ENCODE measurements at regions not wholly inside any gene's neighbourhood (a gene's known extent, or its start where the extent isn't known, plus 50 kb on each side); places are given as distances from the start of the nearest gene placed in this dataset.

DNA sequence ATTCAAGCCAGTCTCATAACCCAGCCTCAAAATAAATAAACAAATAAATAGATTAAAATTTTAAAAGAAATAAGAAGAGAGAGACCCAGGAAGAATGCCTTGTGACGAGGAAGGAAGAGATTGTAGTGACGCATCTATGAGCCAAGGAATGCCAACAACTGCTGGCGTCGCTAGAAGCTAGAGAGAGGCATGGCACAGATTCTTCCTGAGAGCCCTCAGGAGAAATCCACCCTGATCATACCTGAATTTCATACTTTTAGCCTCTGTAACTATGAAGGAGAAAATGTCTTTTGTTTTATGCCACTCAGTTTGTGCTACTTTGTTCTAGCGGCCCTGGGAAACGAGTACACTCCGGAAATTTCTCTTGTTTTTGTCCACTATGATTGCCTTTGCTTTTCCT, 103.9 kb downstream of the C9orf50 start:
- intact Hi-C loops (cut with DNase I) = no loop called here
- Histone ChIP-seq H3K27me3 (no peaks in the 10 kb centered on the region), H3K9me3 (no peaks in the 10 kb centered on the region), H3K27ac (no peak overlapping the region), H3K4me1 (no peaks in the 10 kb centered on the region), H3K4me3 (no peak overlapping the region), H3K36me3 (no peaks in the 10 kb centered on the region)
- DNase-seq (no peak), ATAC-seq (no peak), FAIRE-seq (no peak)
- 88 to 96% methylated on average over 7 of the region's 7 CpGs for WGBS, 2 donors
- TF ChIP-seq, protein P1, sequence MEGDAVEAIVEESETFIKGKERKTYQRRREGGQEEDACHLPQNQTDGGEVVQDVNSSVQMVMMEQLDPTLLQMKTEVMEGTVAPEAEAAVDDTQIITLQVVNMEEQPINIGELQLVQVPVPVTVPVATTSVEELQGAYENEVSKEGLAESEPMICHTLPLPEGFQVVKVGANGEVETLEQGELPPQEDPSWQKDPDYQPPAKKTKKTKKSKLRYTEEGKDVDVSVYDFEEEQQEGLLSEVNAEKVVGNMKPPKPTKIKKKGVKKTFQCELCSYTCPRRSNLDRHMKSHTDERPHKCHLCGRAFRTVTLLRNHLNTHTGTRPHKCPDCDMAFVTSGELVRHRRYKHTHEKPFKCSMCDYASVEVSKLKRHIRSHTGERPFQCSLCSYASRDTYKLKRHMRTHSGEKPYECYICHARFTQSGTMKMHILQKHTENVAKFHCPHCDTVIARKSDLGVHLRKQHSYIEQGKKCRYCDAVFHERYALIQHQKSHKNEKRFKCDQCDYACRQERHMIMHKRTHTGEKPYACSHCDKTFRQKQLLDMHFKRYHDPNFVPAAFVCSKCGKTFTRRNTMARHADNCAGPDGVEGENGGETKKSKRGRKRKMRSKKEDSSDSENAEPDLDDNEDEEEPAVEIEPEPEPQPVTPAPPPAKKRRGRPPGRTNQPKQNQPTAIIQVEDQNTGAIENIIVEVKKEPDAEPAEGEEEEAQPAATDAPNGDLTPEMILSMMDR (IDR thresholded peaks at IDR 0.05) = no peak

DNA sequence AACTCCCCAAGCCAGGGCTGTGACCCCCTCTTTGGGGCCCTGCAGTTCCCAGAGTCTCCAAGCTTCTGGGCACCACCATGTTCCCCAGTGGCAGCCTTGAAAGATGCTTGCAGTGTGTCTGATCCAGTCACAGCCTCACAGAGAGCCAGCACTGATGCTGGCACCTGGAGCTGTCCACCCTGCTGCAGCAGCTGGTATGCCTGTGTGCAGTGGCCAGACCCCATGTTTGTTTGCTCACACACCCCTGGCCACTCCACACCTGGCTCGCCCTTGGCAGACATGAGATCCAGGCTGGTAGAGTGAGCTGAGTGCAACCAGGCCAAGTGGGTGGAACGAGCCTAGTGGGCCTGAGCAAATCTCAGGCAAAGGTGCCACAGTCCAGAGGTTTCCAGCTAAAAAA, 106.0 kb downstream of the C9orf50 start:
- ATAC-seq (no peak), FAIRE-seq (no peak), DNase-seq (no peak)
- Histone ChIP-seq H3K36me3 (no peaks in the 10 kb centered on the region), H3K27ac (no peak overlapping the region), H3K4me1 (no peaks in the 10 kb centered on the region), H3K4me3 (no peak overlapping the region), H3K9me3 (no peaks in the 10 kb centered on the region), H3K27me3 (no peaks in the 10 kb centered on the region)
- WGBS, 2 donors = 81 to 82% methylated on average over 2 of the region's 2 CpGs
- intact Hi-C loops (cut with DNase I) = no loop called here
- TF ChIP-seq, protein P1 (IDR thresholded peaks at IDR 0.05) = no peak

GRCh38 chr9:129514497-129514867, 106.4 kb downstream of the C9orf50 start:
- ATAC-seq = no peak
- Histone ChIP-seq H3K27me3 (no peaks in the 10 kb centered on the region), H3K27ac (no peak overlapping the region), H3K4me3 (no peak overlapping the region), H3K4me1 (no peaks in the 10 kb centered on the region), H3K36me3 (no peaks in the 10 kb centered on the region), H3K9me3 (no peaks in the 10 kb centered on the region)
- intact Hi-C loops (cut with DNase I) = no loop called here
- WGBS, 2 donors = 79 to 88% methylated on average over 3 of the region's 3 CpGs
- FAIRE-seq = no peak
- no peak for DNase-seq
- TF ChIP-seq, protein P1 (IDR thresholded peaks at IDR 0.05) = no peak

- Histone ChIP-seq H3K27me3 (no peaks in the 10 kb centered on the region), H3K4me3 (no peak overlapping the region), H3K27ac (no peak overlapping the region), H3K9me3 (no peaks in the 10 kb centered on the region), H3K36me3 (no peaks in the 10 kb centered on the region), H3K4me1 (no peaks in the 10 kb centered on the region)
- no peak for FAIRE-seq
- intact Hi-C loops (cut with DNase I) = no loop called here
- WGBS, 2 donors = 92 to 95% methylated on average over 7 of the region's 7 CpGs
- TF ChIP-seq, protein P1 (IDR thresholded peaks at IDR 0.05) = no peak
- no peak for ATAC-seq
- DNase-seq = no peak
Measured at GRCh38 chr9:129513856-129514496, 106.9 kb downstream of the C9orf50 start.

DNA sequence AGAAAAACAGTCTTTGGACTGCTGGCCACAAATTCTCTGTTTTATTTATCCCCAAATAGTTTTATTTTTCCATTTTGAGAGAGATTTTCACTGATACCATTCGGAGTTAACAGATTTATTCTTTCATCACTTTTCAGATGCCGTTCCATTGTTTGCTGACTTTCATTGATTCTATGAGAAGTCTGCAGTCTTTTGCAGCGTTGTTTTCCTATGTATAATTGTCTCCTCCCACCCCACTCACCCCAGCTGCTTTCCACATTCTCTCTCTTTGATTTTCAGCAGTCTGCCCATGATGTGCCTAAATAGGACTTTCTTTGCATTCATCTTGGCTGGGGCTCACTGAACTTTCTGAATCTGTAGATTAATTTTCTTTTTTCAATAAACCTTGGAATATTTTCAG, 107.6 kb downstream of the C9orf50 start:
- Histone ChIP-seq H3K4me3 (no peak overlapping the region), H3K4me1 (no peaks in the 10 kb centered on the region), H3K36me3 (no peaks in the 10 kb centered on the region), H3K27me3 (no peaks in the 10 kb centered on the region), H3K9me3 (no peaks in the 10 kb centered on the region), H3K27ac (no peak overlapping the region)
- 75% methylated on average over 3 of the region's 3 CpGs for WGBS, 2 donors
- FAIRE-seq (no peak), DNase-seq (no peak), ATAC-seq (no peak)
- intact Hi-C loops (cut with DNase I) = no loop called here
- TF ChIP-seq, protein P1 (IDR thresholded peaks at IDR 0.05) = no peak
